HepG2 (cell line): ENCODE measurements at regions not wholly inside any gene's neighbourhood (a gene's known extent, or its start where the extent isn't known, plus 50 kb on each side); places are given as distances from the start of the nearest gene placed in this dataset.

ENCODE experiments used
- ATAC-seq: fragments of 200-7000 bp; cut with Tn5 transposase; 3 replicates; pipeline ENCODE4 v1.9.1; 2020; ENCODE audit warnings: mild to moderate bottlenecking, moderate library complexity
- BruUV-seq: library from RNA; stranded (reverse); fragments of 400-500 nt; replicated peaks from 2 replicates; lab custom pipeline; 2021; lab: Mats Ljungman, UMichigan
- CTCF ChIA-PET: fragments of 300-600 bp; formaldehyde crosslinking; extraction: SDS; loops from one replicate; lab custom pipeline; 2021; ENCODE audit warnings: low total read pairs, inconsistent platforms, low intra/inter-chr PET ratio; lab: Yijun Ruan, JAX
- POLR2A ChIA-PET: fragments of 350-600 bp; sonication (Branson Sonifier 250); formaldehyde crosslinking; loops from one replicate; lab custom pipeline; 2020; ENCODE audit warnings: antibody characterized with exemption, inconsistent platforms; lab: Yijun Ruan, JAX
- DNase-seq: peaks from one replicate; pipeline ENCODE4 v3.0.0-alpha.2; 2015; ENCODE audit warnings: low spot score
- FAIRE-seq: peaks from 3 replicates; lab custom pipeline; 2011; peaks lifted over from hg19 to GRCh38; lab: Jason Lieb, UNC
- H2AFZ ChIP-seq: one replicate; pipeline ENCODE4 v1.6.1; 2011; ENCODE audit warnings: low read length, inconsistent platforms
- H3K27ac ChIP-seq: fragments of 300-600 bp; 3 replicates; pipeline ENCODE4 v1.8.0; 2011; ENCODE audit warnings: mixed run types, mild to moderate bottlenecking, mixed read lengths, low read length, inconsistent platforms; ENCODE audit not compliant: insufficient read depth; ENCODE audit errors: extremely low read length
- H3K27me3 ChIP-seq, 2 experiments: fragments of 200-600 bp in 1 of 2; 2 replicates in 1 of 2; 3 replicates in 1 of 2; pipeline versions ENCODE4 v1.6.0 to v1.8.0; 2011; ENCODE audit warnings: low read length in 2 of 2, mild to moderate bottlenecking in 2 of 2, moderate library complexity in 2 of 2, inconsistent platforms in 1 of 2; ENCODE audit not compliant: insufficient read depth in 2 of 2, control insufficient read depth in 1 of 2
- H3K36me3 ChIP-seq, 2 experiments: fragments of 200-600 bp in 1 of 2; replicated peaks in 1 of 2; 2 replicates in 1 of 2; 3 replicates in 1 of 2; pipeline versions ENCODE4 v1.5.1 to v1.8.0; 2011; ENCODE audit warnings: low read length in 2 of 2, inconsistent platforms in 1 of 2; ENCODE audit not compliant: insufficient read depth in 2 of 2, control insufficient read depth in 1 of 2
- H3K4me1 ChIP-seq: 2 replicates; pipeline ENCODE4 v1.5.1; 2012; ENCODE audit warnings: low read length, inconsistent platforms; ENCODE audit not compliant: insufficient read depth
- H3K4me2 ChIP-seq: 2 replicates; pipeline ENCODE4 v1.6.0; 2011; ENCODE audit warnings: low read depth, low read length, inconsistent platforms
- H3K4me3 ChIP-seq, 3 experiments: fragments of 200-600 bp in 1 of 3; sonication (generic), shearing (Covaris generic) in 1 of 3; replicated peaks in 1 of 3; 2 replicates each; pipeline ENCODE4 v1.5.1; 2011 to 2016; ENCODE audit warnings: low read length in 3 of 3, inconsistent platforms in 2 of 3, low read depth in 2 of 3, mild to moderate bottlenecking in 2 of 3, control low read depth in 1 of 3, mixed read lengths in 1 of 3; ENCODE audit not compliant: insufficient read depth in 1 of 3
- H3K79me2 ChIP-seq: one replicate; pipeline ENCODE4 v1.6.1; 2011; ENCODE audit warnings: low read length, inconsistent platforms; ENCODE audit not compliant: insufficient read depth
- H3K9ac ChIP-seq: 2 replicates; pipeline ENCODE4 v1.6.0; 2011; ENCODE audit warnings: mild to moderate bottlenecking, low read depth, low read length, inconsistent platforms; ENCODE audit not compliant: insufficient read depth
- H3K9me3 ChIP-seq: 2 replicates; pipeline ENCODE4 v1.5.1; 2012; ENCODE audit warnings: mild to moderate bottlenecking, low read length
- H4K20me1 ChIP-seq: 2 replicates; pipeline ENCODE4 v1.6.0; 2011; ENCODE audit warnings: inconsistent platforms, mild to moderate bottlenecking, low read length, moderate library complexity; ENCODE audit not compliant: insufficient read depth
- ELF3 ChIP-seq: IDR thresholded peaks from 2 replicates; pipeline ENCODE4 v1.6.1; 2016; ENCODE audit warnings: missing genetic modification reagents, missing compliant biosample characterization
- MAZ ChIP-seq, 2 experiments: sonication (generic) in 1 of 2; formaldehyde crosslinking in 1 of 2; IDR thresholded peaks; 2 replicates each; pipeline versions ENCODE4 v1.5.0 to v1.6.1; 2012 to 2020; ENCODE audit warnings: low read depth in 2 of 2, mild to moderate bottlenecking in 2 of 2, borderline replicate concordance in 1 of 2, improper control_type of control experiment in 1 of 2, low read length in 1 of 2, missing genetic modification reagents in 1 of 2, moderate library complexity in 1 of 2
- REL ChIP-seq: sonication (generic); formaldehyde crosslinking; conservative IDR thresholded peaks from 2 replicates; pipeline ENCODE4 v1.8.0; 2022; ENCODE audit warnings: mild to moderate bottlenecking, missing genetic modification reagents, moderate library complexity
- TAF1 ChIP-seq: sonication (generic); formaldehyde crosslinking; IDR thresholded peaks from 2 replicates; pipeline ENCODE4 v1.4.0; 2020; ENCODE audit warnings: missing genetic modification reagents
- ZFP36 ChIP-seq: fragments of 150-350 bp; IDR thresholded peaks from 2 replicates; pipeline ENCODE4 v1.6.1; 2018; ENCODE audit warnings: borderline replicate concordance, low read length, low read depth; ENCODE audit not compliant: partially characterized antibody
- ZNF18 ChIP-seq: sonication (generic); formaldehyde crosslinking; IDR thresholded peaks from 2 replicates; pipeline ENCODE4 v1.8.0; 2022; ENCODE audit warnings: mild to moderate bottlenecking, missing genetic modification reagents; ENCODE audit not compliant: insufficient replicate concordance
- ZNF501 ChIP-seq: sonication (generic); formaldehyde crosslinking; IDR thresholded peaks from 2 replicates; pipeline ENCODE4 v1.5.1; 2020; ENCODE audit warnings: mild to moderate bottlenecking, moderate library complexity, missing genetic modification reagents
- ZNF546 ChIP-seq: sonication (generic); formaldehyde crosslinking; conservative IDR thresholded peaks from 2 replicates; pipeline ENCODE4 v1.8.1; 2023; ENCODE audit warnings: mild to moderate bottlenecking, missing genetic modification reagents
- ZNF562 ChIP-seq: sonication (generic); formaldehyde crosslinking; IDR thresholded peaks from 2 replicates; pipeline ENCODE4 v1.8.0; 2022; ENCODE audit warnings: missing genetic modification reagents, borderline replicate concordance
- ZNF772 ChIP-seq: sonication (generic); formaldehyde crosslinking; IDR thresholded peaks from 2 replicates; pipeline ENCODE4 v1.5.0; 2020; ENCODE audit warnings: mild to moderate bottlenecking, missing genetic modification reagents
- WGBS: methylation state at CpG from one replicate; pipeline ENCODE4 v1.1.6; 2017; ENCODE audit warnings: low lambda C conversion rate; 5-methylcytosine and 5-hydroxymethylcytosine counted together
- in situ Hi-C: cut with HindIII; loops from 2 replicates; pipeline ENCODE4 v1.10.0; 2017; ENCODE audit warnings: low pct_unique_long_range_greater_than_20kb; ENCODE audit not compliant: extremely low pct_ligation_motif_present
- intact Hi-C: fragments of 100-400 bp; cut with micrococcal nuclease; formaldehyde crosslinking; loops from one replicate; pipeline ENCODE4 v1.10.0; 2022; ENCODE audit not compliant: unreplicated experiment

- Histone ChIP-seq H3K27me3 (no peaks in the 10 kb centered on the region), H2AFZ (no peak overlapping the region), H3K4me3 (no peak overlapping the region), H3K36me3 (no peaks in the 10 kb centered on the region), H3K27ac (no peak overlapping the region), H3K4me1 (no peaks in the 10 kb centered on the region), H3K4me2 (no peak overlapping the region), H3K9ac (no peak overlapping the region), H3K9me3 (no peaks in the 10 kb centered on the region), H4K20me1 (no peaks in the 10 kb centered on the region), H3K79me2 (no peaks in the 10 kb centered on the region)
- WGBS, result 0% methylated on average over 6 of the region's 7 CpGs
- no TSS peak for BruUV-seq
- CTCF ChIA-PET, result no interaction called here
- in situ Hi-C loops, result no loop called here
- intact Hi-C loops, result no loop called here
- POLR2A ChIA-PET, result no interaction called here
- DNase-seq, result no peak
- FAIRE-seq, result no peak
- TF ChIP-seq ZNF546 (CRISPR knock-in tag), result no peak
- TF ChIP-seq ZNF562 (CRISPR knock-in tag), result no peak
- no peak for TF ChIP-seq ZFP36
- TF ChIP-seq TAF1 (CRISPR knock-in tag), result no peak
- ATAC-seq, result no peak
Observed at GRCh38 chr13:80048802-80049201, 292.1 kb downstream of the SPRY2 start.

- no peaks in the 10 kb centered on the region for H3K27me3 ChIP-seq
- no peaks in the 10 kb centered on the region for H3K79me2 ChIP-seq
- H3K4me1 ChIP-seq, result no peaks in the 10 kb centered on the region
- no peak overlapping the region for H3K4me3 ChIP-seq
- no peak for TF ChIP-seq ZNF18 (CRISPR knock-in tag)
- TF ChIP-seq ELF3 (CRISPR knock-in tag), result no peak
- no peak for TF ChIP-seq MAZ (IDR thresholded peaks at IDR 0.05; ENCODE audit: borderline replicate concordance, low read depth, low read length)
- no peak for TF ChIP-seq MAZ (CRISPR knock-in tag; IDR thresholded peaks at IDR 0.05; ENCODE audit: low read depth)
- TF ChIP-seq ZNF772 (CRISPR knock-in tag), result no peak
- no peak for TF ChIP-seq REL (CRISPR knock-in tag)
- no peak for TF ChIP-seq ZNF501
- H3K4me2 ChIP-seq, result no peak overlapping the region
- no peak overlapping the region for H3K27ac ChIP-seq
- H3K36me3 ChIP-seq, result no peaks in the 10 kb centered on the region
- intact Hi-C loops, result no loop called here
- ChIA-PET CTCF (no interaction called here), POLR2A (no interaction called here)
- WGBS, result 0% methylated on average over 1 of the region's 1 CpG
- ATAC-seq (no peak), FAIRE-seq (no peak), DNase-seq (no peak)
- no peak overlapping the region for H3K9ac ChIP-seq
- H4K20me1 ChIP-seq, result no peaks in the 10 kb centered on the region
- H3K9me3 ChIP-seq, result no peaks in the 10 kb centered on the region
- in situ Hi-C loops, result no loop called here
- no TSS peak for BruUV-seq
- no peak overlapping the region for H2AFZ ChIP-seq
Observed at GRCh38 chr13:80048030-80048429, 292.9 kb downstream of the SPRY2 start.
